ENCODE measurements at regions not wholly inside any gene's neighbourhood (a gene's known extent, or its start where the extent isn't known, plus 50 kb on each side); places are given as distances from the start of the nearest gene placed in this dataset.

DNA sequence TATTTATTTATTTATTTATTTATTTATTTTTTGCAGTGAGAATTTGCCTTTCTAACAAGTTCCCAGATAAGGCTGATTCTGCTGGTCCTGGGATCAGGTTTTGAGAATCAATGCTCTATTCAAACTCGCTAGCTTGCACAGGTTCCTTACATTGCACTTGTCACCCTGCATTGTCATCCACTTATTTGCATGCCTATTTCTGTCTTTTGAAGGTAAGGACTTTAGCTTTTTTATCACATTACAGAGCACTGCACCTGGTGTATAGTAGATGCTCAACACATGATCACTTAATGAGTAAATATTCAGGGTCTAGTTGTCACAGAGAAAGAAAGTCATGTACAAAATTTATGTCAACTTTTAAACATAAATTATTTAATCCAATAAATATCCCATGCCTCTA lies 219.7 kb upstream of the BTG1 start:
- Mint-ChIP-seq H3K27ac (peak overlapping the region in 3 of 7 donors; percentile 35 to 66 (median 64)), H3K4me1 (peaks cover 31 to 57% (median 45%) of the 10 kb centered on the region in 4 donors), H3K9me3 (peaks cover 0 to 17% (median 14%) of the 10 kb centered on the region in 8 donors), H3K27me3 (no peaks in the 10 kb centered on the region), H3K36me3 (peaks cover 11 to 13% of the 10 kb centered on the region in 2 donors), H3K4me3 (no peak overlapping the region)
- H3K36me3 ChIP-seq (ENCODE audit: insufficient read depth, low read length): no peaks in the 10 kb centered on the region
- H3K27me3 ChIP-seq (ENCODE audit: insufficient read depth, low read length): no peaks in the 10 kb centered on the region
- no peak overlapping the region for H3K27ac ChIP-seq (ENCODE audit: low read depth, low read length)
- CTCF ChIA-PET (ENCODE audit: partially characterized antibody): interaction anchor here (1.3 to 4.0 kb wide), 4 partner anchors 14 to 219 kb away, joined by 3 to 15 read pairs (median 5); partner anchors contain the start of gene BTG1
- no peak overlapping the region for H3K4me3 ChIP-seq (ENCODE audit: low read length in 2 of 2)
- DNase-seq: no peak
- intact Hi-C loops (cut with micrococcal nuclease): loop anchor here (2.0 to 10.0 kb wide), 2 partner anchors 13 to 161 kb away; no protein-coding TSS in a partner anchor
- H3K4me1 ChIP-seq (ENCODE audit: insufficient read depth, low read length): peaks cover 49% of the 10 kb centered on the region
- POLR2A ChIA-PET (ENCODE audit: partially characterized antibody): interaction anchor here (1.4 to 6.6 kb wide), 4 partner anchors 38 to 221 kb away, joined by 3 to 188 read pairs (median 22); partner anchors contain the start of gene BTG1
- H3K9me3 ChIP-seq (ENCODE audit: control insufficient read depth in 1 of 2, low read length in 2 of 2): no peaks in the 10 kb centered on the region

DNA sequence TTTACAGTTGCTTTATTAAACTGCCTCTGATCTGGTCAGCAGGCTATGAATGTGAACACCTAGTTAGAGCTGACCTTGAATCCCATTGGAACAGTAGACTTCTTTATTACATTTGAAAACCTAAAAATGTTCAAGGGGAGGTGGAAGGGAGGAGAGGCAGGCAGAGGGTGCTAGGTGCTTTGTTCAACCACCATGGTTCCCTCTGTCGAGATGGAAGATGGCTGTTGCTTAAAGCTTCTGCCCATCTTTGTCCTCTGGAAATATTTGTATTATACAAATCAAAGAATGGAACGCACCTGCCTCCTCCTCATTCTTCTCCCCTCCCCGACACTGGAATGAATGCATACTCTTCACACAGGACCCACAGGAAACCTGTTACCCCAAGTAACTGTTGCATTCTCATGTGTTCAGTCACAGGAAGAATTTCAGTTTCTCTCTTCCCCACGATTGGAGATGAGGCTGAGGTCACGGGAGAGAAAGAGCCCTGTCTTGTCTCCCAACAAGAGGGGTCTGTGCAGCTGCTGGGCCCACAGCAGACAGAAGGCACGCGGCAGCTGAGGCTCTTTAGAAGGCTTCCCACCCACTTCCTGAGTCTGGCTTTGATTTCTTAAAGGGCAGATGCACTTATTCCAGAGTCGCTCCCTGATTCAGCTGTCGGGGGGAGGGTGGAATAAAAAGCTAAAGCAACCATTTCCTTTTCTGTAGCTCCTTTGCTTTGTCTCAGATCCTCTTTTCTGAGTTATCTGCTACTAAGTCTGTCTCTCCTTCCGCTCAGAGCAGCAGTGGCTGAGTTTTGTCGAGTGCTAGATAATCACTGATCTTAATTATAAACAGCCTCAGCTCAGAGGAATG lies 217.9 kb upstream of the BTG1 start:
- peak overlapping the region; percentile 41 for H3K27ac ChIP-seq (ENCODE audit: low read depth, low read length)
- Mint-ChIP-seq H3K27ac (peak overlapping the region; percentile 85 to 97 (median 94)), H3K4me3 (peak overlapping the region; percentile 44 to 92 (median 78)), H3K9me3 (peaks cover 0 to 35% (median 27%) of the 10 kb centered on the region in 8 donors), H3K36me3 (peaks cover 20 to 22% of the 10 kb centered on the region in 2 donors), H3K4me1 (peaks cover 42 to 75% (median 60%) of the 10 kb centered on the region in 4 donors), H3K27me3 (no peaks in the 10 kb centered on the region)
- H3K36me3 ChIP-seq (ENCODE audit: insufficient read depth, low read length): no peaks in the 10 kb centered on the region
- ChIA-PET CTCF (ENCODE audit: partially characterized antibody) (interaction anchor here (0.9 to 4.0 kb wide), 13 partner anchors 12 to 245 kb away, joined by 3 to 15 read pairs (median 4); partner anchors contain the start of gene BTG1), POLR2A (ENCODE audit: partially characterized antibody) (interaction anchor here (0.9 to 6.6 kb wide), 19 partner anchors 11 to 493 kb away, joined by 3 to 188 read pairs (median 4); partner anchors contain the start of gene BTG1)
- H3K4me3 ChIP-seq (ENCODE audit: low read length in 2 of 2): peak overlapping the region; percentile 14 to 34
- peak; percentile 40 to 76 (median 49) for DNase-seq
- no peaks in the 10 kb centered on the region for H3K27me3 ChIP-seq (ENCODE audit: insufficient read depth, low read length)
- intact Hi-C loops (cut with micrococcal nuclease): loop anchor here (2.0 to 10.0 kb wide), 6 partner anchors 15 to 159 kb away; no protein-coding TSS in a partner anchor
- peaks cover 66% of the 10 kb centered on the region for H3K4me1 ChIP-seq (ENCODE audit: insufficient read depth, low read length)
- no peaks in the 10 kb centered on the region for H3K9me3 ChIP-seq (ENCODE audit: control insufficient read depth in 1 of 2, low read length in 2 of 2)

DNA sequence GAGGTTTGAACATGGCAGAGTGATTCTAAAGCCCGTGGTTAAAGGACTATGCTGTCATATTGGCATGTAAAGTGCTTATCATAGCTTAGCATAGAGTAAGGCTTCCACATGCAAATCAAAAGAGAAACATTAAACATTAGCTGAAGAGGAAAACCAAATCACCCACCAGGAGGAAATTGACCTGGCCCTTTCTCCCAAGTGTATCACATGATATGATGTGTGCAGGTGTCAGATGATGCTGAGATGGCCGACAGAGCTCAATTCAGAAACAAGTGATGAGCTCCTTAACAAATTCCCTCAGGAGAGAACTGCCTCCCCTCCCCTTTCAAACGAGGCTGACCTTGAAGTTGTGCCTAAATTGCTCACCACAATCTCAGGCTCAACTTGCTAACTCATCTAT lies 217.1 kb upstream of the BTG1 start:
- CTCF ChIA-PET (ENCODE audit: partially characterized antibody): interaction anchor here (0.9 to 4.0 kb wide), 9 partner anchors 11 to 246 kb away, joined by 3 to 15 read pairs (median 4); partner anchors contain the start of gene BTG1
- H3K27ac Mint-ChIP-seq: peak overlapping the region; percentile 85 to 97 (median 94)
- H3K4me3 Mint-ChIP-seq: peak overlapping the region; percentile 15 to 92 (median 68)
- peaks cover 0 to 40% (median 29%) of the 10 kb centered on the region in 8 donors for H3K9me3 Mint-ChIP-seq
- peaks cover 24% of the 10 kb centered on the region in 2 donors for H3K36me3 Mint-ChIP-seq
- H3K27me3 Mint-ChIP-seq: no peaks in the 10 kb centered on the region
- POLR2A ChIA-PET (ENCODE audit: partially characterized antibody): interaction anchor here (0.9 to 6.6 kb wide), 14 partner anchors 11 to 372 kb away, joined by 3 to 188 read pairs (median 5); partner anchors contain the start of gene BTG1
- Histone ChIP-seq H3K4me1 (ENCODE audit: insufficient read depth, low read length) (peaks cover 66% of the 10 kb centered on the region), H3K27me3 (ENCODE audit: insufficient read depth, low read length) (no peaks in the 10 kb centered on the region), H3K9me3 (ENCODE audit: control insufficient read depth in 1 of 2, low read length in 2 of 2) (no peaks in the 10 kb centered on the region), H3K27ac (ENCODE audit: low read depth, low read length) (peak overlapping the region; percentile 41), H3K36me3 (ENCODE audit: insufficient read depth, low read length) (no peaks in the 10 kb centered on the region), H3K4me3 (ENCODE audit: low read length in 2 of 2) (peak overlapping the region; percentile 14 to 34)
- H3K4me1 Mint-ChIP-seq: peaks cover 42 to 78% (median 61%) of the 10 kb centered on the region in 4 donors
- DNase-seq: peak in 3 of 5 donors; percentile 4 to 38 (median 17)
- intact Hi-C loops (cut with micrococcal nuclease): loop anchor here (2.0 to 10.0 kb wide), 5 partner anchors 36 to 158 kb away; no protein-coding TSS in a partner anchor

DNA sequence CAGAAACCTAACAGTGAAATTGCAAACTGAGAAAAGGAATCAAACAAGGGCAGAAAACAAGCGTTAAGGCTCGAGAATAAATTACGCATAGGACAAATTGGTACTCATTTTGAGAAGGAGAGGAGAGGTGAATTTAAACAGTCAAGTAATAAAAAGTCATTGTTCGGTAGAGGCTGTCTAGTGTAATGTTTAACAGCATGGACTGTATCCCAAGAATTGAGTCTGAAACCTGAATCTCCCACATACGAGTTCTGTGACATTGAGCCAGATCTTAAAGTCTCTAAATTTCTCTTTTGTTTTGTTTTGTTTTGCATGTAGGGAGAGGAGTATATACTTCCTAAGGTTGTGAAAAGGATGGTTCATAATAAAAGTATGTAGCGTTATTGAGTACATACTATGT lies 216.5 kb upstream of the BTG1 start:
- POLR2A ChIA-PET (ENCODE audit: partially characterized antibody): interaction anchor here (0.9 to 6.6 kb wide), 9 partner anchors 12 to 332 kb away, joined by 3 to 188 read pairs (median 6); partner anchors contain the start of gene BTG1
- Mint-ChIP-seq H3K36me3 (peaks cover 26 to 28% of the 10 kb centered on the region in 2 donors), H3K9me3 (peaks cover 0 to 47% (median 30%) of the 10 kb centered on the region in 8 donors), H3K27me3 (no peaks in the 10 kb centered on the region), H3K4me3 (peak overlapping the region in 5 of 8 donors; percentile 44 to 92 (median 68)), H3K27ac (peak overlapping the region; percentile 85 to 97 (median 94)), H3K4me1 (peaks cover 44 to 82% (median 61%) of the 10 kb centered on the region in 4 donors)
- H3K36me3 ChIP-seq (ENCODE audit: insufficient read depth, low read length): no peaks in the 10 kb centered on the region
- CTCF ChIA-PET (ENCODE audit: partially characterized antibody): interaction anchor here (0.9 to 2.7 kb wide), 5 partner anchors 11 to 46 kb away, joined by 3 to 13 read pairs (median 6); no protein-coding TSS in a partner anchor
- H3K27me3 ChIP-seq (ENCODE audit: insufficient read depth, low read length): no peaks in the 10 kb centered on the region
- no peaks in the 10 kb centered on the region for H3K9me3 ChIP-seq (ENCODE audit: control insufficient read depth in 1 of 2, low read length in 2 of 2)
- H3K4me3 ChIP-seq (ENCODE audit: low read length in 2 of 2): peak overlapping the region in 1 of 2 donors; percentile 34
- intact Hi-C loops (cut with micrococcal nuclease): loop anchor here (2.0 to 10.0 kb wide), 5 partner anchors 37 to 157 kb away; no protein-coding TSS in a partner anchor
- H3K4me1 ChIP-seq (ENCODE audit: insufficient read depth, low read length): peaks cover 66% of the 10 kb centered on the region
- no peak for DNase-seq
- H3K27ac ChIP-seq (ENCODE audit: low read depth, low read length): peak overlapping the region; percentile 6

DNA sequence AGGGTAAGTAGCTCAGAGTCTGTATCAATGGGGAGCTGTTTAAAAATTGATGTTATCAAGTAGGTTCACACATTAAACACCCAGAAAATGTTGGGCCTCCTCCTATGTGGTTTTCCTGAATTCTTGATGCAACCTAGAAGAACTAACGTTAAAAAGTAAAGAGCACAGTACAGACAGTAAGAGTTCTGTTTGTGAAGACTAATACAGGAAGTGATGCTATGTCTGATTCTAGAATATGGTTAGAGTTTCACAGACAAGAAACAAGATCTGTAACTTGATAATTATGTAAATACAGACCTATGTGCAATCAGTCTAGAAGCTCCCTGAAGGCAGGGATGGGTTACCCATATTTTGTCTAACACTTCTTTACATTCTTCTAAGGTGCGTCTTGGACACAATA lies 214.9 kb upstream of the BTG1 start:
- no peaks in the 10 kb centered on the region for H3K27me3 Mint-ChIP-seq
- H3K9me3 Mint-ChIP-seq: peaks cover 0 to 60% (median 36%) of the 10 kb centered on the region in 8 donors
- H3K36me3 Mint-ChIP-seq: peaks cover 37 to 41% of the 10 kb centered on the region in 2 donors
- H3K27ac Mint-ChIP-seq: peak overlapping the region; percentile 60 to 96 (median 91)
- Histone ChIP-seq H3K27me3 (ENCODE audit: insufficient read depth, low read length) (no peaks in the 10 kb centered on the region), H3K27ac (ENCODE audit: low read depth, low read length) (peak overlapping the region; percentile 11), H3K36me3 (ENCODE audit: insufficient read depth, low read length) (no peaks in the 10 kb centered on the region), H3K4me3 (ENCODE audit: low read length in 2 of 2) (no peak overlapping the region), H3K9me3 (ENCODE audit: control insufficient read depth in 1 of 2, low read length in 2 of 2) (no peaks in the 10 kb centered on the region), H3K4me1 (ENCODE audit: insufficient read depth, low read length) (peaks cover 74% of the 10 kb centered on the region)
- H3K4me3 Mint-ChIP-seq: peak overlapping the region in 6 of 8 donors; percentile 7 to 67 (median 56)
- CTCF ChIA-PET (ENCODE audit: partially characterized antibody): interaction anchor here (0.7 to 1.2 kb wide), 4 partner anchors 14 to 215 kb away, joined by 3 read pairs; partner anchors contain the start of gene BTG1
- H3K4me1 Mint-ChIP-seq: peaks cover 49 to 88% (median 68%) of the 10 kb centered on the region in 4 donors
- intact Hi-C loops (cut with micrococcal nuclease): loop anchor here (1.0 to 10.0 kb wide), 7 partner anchors 38 to 483 kb away; no protein-coding TSS in a partner anchor
- peak; percentile 43 to 69 (median 65) for DNase-seq
- POLR2A ChIA-PET (ENCODE audit: partially characterized antibody): interaction anchor here (0.6 to 6.6 kb wide), 14 partner anchors 33 to 285 kb away, joined by 3 to 188 read pairs (median 4); partner anchors contain the start of gene BTG1

DNA sequence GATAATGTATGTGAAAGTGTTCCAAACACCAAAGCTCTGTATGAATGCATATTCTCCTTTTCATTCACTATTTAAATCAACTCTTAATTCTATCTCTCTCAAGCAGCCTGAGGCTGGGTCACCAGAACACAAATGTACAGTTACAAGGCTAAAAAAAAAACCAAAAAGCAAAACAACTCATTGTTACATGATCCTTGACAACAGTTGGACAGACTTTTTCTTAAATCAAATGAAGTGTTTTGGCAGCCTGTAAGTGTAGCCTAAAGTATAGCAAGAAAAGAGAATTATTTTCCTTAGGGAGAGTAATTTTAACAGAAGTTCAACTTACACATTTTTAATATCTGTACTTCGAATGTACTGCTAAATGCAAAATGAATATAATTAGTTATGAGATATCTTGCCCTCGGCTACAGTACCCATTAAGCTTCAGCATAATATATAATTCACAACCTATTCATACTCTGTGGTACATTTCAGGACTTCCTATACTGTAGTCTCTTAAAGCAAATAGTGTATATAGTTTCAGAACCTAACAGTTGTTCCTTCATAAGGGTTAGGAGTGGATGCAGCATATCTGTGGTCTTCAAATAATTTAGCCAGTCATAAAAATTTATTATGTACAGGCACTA lies 214.0 kb upstream of the BTG1 start:
- H3K27me3 Mint-ChIP-seq: no peaks in the 10 kb centered on the region
- Histone ChIP-seq H3K36me3 (ENCODE audit: insufficient read depth, low read length) (no peaks in the 10 kb centered on the region), H3K27ac (ENCODE audit: low read depth, low read length) (no peak overlapping the region), H3K4me1 (ENCODE audit: insufficient read depth, low read length) (peaks cover 68% of the 10 kb centered on the region), H3K27me3 (ENCODE audit: insufficient read depth, low read length) (no peaks in the 10 kb centered on the region), H3K4me3 (ENCODE audit: low read length in 2 of 2) (no peak overlapping the region), H3K9me3 (ENCODE audit: control insufficient read depth in 1 of 2, low read length in 2 of 2) (no peaks in the 10 kb centered on the region)
- peaks cover 37 to 42% of the 10 kb centered on the region in 2 donors for H3K36me3 Mint-ChIP-seq
- intact Hi-C loops (cut with micrococcal nuclease): loop anchor here (1.0 to 10.0 kb wide), 7 partner anchors 37 to 482 kb away; no protein-coding TSS in a partner anchor
- H3K9me3 Mint-ChIP-seq: peaks cover 0 to 60% (median 36%) of the 10 kb centered on the region in 8 donors
- CTCF ChIA-PET (ENCODE audit: partially characterized antibody): interaction anchor here (1.0 to 1.2 kb wide), 2 partner anchors 49 to 214 kb away, joined by 3 read pairs; partner anchors contain the start of gene BTG1
- DNase-seq: no peak
- POLR2A ChIA-PET (ENCODE audit: partially characterized antibody): interaction anchor here (0.6 to 6.6 kb wide), 13 partner anchors 34 to 284 kb away, joined by 3 to 188 read pairs (median 4); partner anchors contain the start of gene BTG1
- peak overlapping the region; percentile 60 to 96 (median 91) for H3K27ac Mint-ChIP-seq
- H3K4me3 Mint-ChIP-seq: peak overlapping the region in 5 of 8 donors; percentile 21 to 67 (median 51)
- H3K4me1 Mint-ChIP-seq: peaks cover 49 to 82% (median 66%) of the 10 kb centered on the region in 4 donors
